Pancreas (tissue), 10 donors: ENCODE measurements at regions not wholly inside any gene's neighbourhood (a gene's known extent, or its start where the extent isn't known, plus 50 kb on each side); places are given as distances from the start of the nearest gene placed in this dataset.
"Not testable (repeated sequence)": the region's sequence is repeated elsewhere in the genome, so short reads cannot be mapped to it uniquely, and the experiment has no call there.

Source experiments
- ATAC-seq, 4 donors: fragments of 200-7000 bp; cut with Tn5 transposase; one replicate each; pipeline versions ENCODE4 v1.8.0 to v1.9.1; 2020; ENCODE audit warnings: mild to moderate bottlenecking in 4 of 4, moderate library complexity in 4 of 4
- DNase-seq, 6 donors: peaks; one replicate each; pipeline ENCODE4 v3.0.0-alpha.2; 2020
- FAIRE-seq: peaks from 2 replicates; lab custom pipeline; 2012; peaks lifted over from hg19 to GRCh38; lab: Jason Lieb, UNC
- H3K27ac ChIP-seq, 4 donors: fragments of 200-600 bp; sonication (generic); 1 replicate in 3 of 4; 2 replicates in 1 of 4; pipeline versions ENCODE4 v1.5.0 to v1.8.0; 2020
- H3K27me3 ChIP-seq, 4 donors: fragments of 200-600 bp; one replicate each; pipeline ENCODE4 v1.8.0; 2021
- H3K36me3 ChIP-seq, 3 donors: fragments of 200-600 bp; sonication (generic) in 1 of 3; one replicate each; pipeline versions ENCODE4 v1.5.0 to v1.8.0; 2020 to 2021
- H3K4me1 ChIP-seq, 3 donors: fragments of 200-600 bp; one replicate each; pipeline ENCODE4 v1.8.0; 2021
- H3K4me3 ChIP-seq, 4 donors: fragments of 200-600 bp; sonication (generic) in 2 of 4; one replicate each; pipeline versions ENCODE4 v1.5.0 to v1.8.0; 2020 to 2021
- H3K9me3 ChIP-seq, 4 donors: fragments of 200-600 bp; one replicate each; pipeline ENCODE4 v1.8.0; 2021
- CTCF ChIP-seq, 4 donors: fragments of 200-600 bp; sonication (generic) in 3 of 4; IDR thresholded peaks; one replicate each; pipeline versions ENCODE4 v1.5.0 to v1.8.0; 2021; ENCODE audit warnings: antibody characterized with exemption in 4 of 4
- WGBS, 2 donors: extraction: QIAGEN DNeasy Blood & Tissue Kit; methylation state at CpG; one replicate each; pipeline ENCODE4 v1.1.7; 2013; 5-methylcytosine and 5-hydroxymethylcytosine counted together
- intact Hi-C, 3 donors: fragments of 100-400 bp; cut with DNase I; formaldehyde crosslinking; loops; one replicate each; pipeline versions ENCODE4 v1.11.1 to v1.14.2; 2022
- donor health status: healthy with polysubstance abuse.
- donor health status: DM: no; HTN: no; CAD: no; lungs with moderate emphysema.
- donor health status: DM: no; HTN: no; CAD: no.
- donor health status: control.
- donor health status: control.
- donor health status: Bipolar disorder and iron deficiency.
- donor health status: DM: yes; HTN: yes; CAD: no.
- donor health status: DM: no; HTN: no; CAD: no.
- donor health status: DM: no; HTN: no; CAD: no.
- donor health status: DM: yes; HTN: yes; CAD: no.

GRCh38 chr13:44869167-44869566, 120.1 kb downstream of the NUFIP1 start:
- no peak for FAIRE-seq
- ATAC-seq = no peak
- Histone ChIP-seq H3K27me3 (no peaks in the 10 kb centered on the region), H3K9me3 (no peaks in the 10 kb centered on the region), H3K4me1 (peaks cover 6 to 36% (median 22%) of the 10 kb centered on the region in 3 donors), H3K27ac (no peak overlapping the region), H3K36me3 (no peaks in the 10 kb centered on the region), H3K4me3 (no peak overlapping the region)
- no peak for TF ChIP-seq CTCF (IDR thresholded peaks at IDR 0.05)
- intact Hi-C loops = no loop called here
- DNase-seq = no peak
- 62 to 77% methylated on average over 7 of the region's 7 CpGs for WGBS, 2 donors

- no peak for DNase-seq
- no peak overlapping the region for H3K27ac ChIP-seq
- intact Hi-C loops = no loop called here
- H3K9me3 ChIP-seq = no peaks in the 10 kb centered on the region
- no peak for TF ChIP-seq CTCF (IDR thresholded peaks at IDR 0.05)
- peaks cover 6 to 30% (median 17%) of the 10 kb centered on the region in 3 donors for H3K4me1 ChIP-seq
- no peak overlapping the region for H3K4me3 ChIP-seq
- ATAC-seq = no peak
- WGBS, 2 donors = 92 to 95% methylated on average over 3 of the region's 3 CpGs
- H3K27me3 ChIP-seq = no peaks in the 10 kb centered on the region
- no peak for FAIRE-seq
- no peaks in the 10 kb centered on the region for H3K36me3 ChIP-seq
These were observed 120.9 kb downstream of the NUFIP1 start for GRCh38 chr13:44868397-44868796.

- DNase-seq = no peak
- intact Hi-C loops = no loop called here
- H3K4me3 ChIP-seq = no peak overlapping the region
- no peak for ATAC-seq
- no peak for FAIRE-seq
- no peak overlapping the region for H3K27ac ChIP-seq
- H3K9me3 ChIP-seq = no peaks in the 10 kb centered on the region
- no peaks in the 10 kb centered on the region for H3K36me3 ChIP-seq
- H3K4me1 ChIP-seq = peaks cover 6 to 28% (median 13%) of the 10 kb centered on the region in 3 donors
- TF ChIP-seq CTCF (IDR thresholded peaks at IDR 0.05) = no peak
- no peaks in the 10 kb centered on the region for H3K27me3 ChIP-seq
- 82% methylated on average over 9 of the region's 9 CpGs for WGBS, 2 donors
These were observed 121.4 kb downstream of the NUFIP1 start for GRCh38 chr13:44867825-44868224.

GRCh38 chr13:44866411-44866911, 122.8 kb downstream of the NUFIP1 start:
- TF ChIP-seq CTCF (IDR thresholded peaks at IDR 0.05) = no peak
- Histone ChIP-seq H3K27ac (no peak overlapping the region), H3K36me3 (no peaks in the 10 kb centered on the region), H3K27me3 (no peaks in the 10 kb centered on the region), H3K4me1 (peaks cover 6 to 22% (median 10%) of the 10 kb centered on the region in 3 donors), H3K4me3 (no peak overlapping the region), H3K9me3 (no peaks in the 10 kb centered on the region)
- WGBS, 2 donors = 90 to 92% methylated on average over 4 of the region's 4 CpGs
- no peak for ATAC-seq
- intact Hi-C loops = no loop called here
- DNase-seq = no peak
- no peak for FAIRE-seq

GRCh38 chr13:44865722-44866410, 123.4 kb downstream of the NUFIP1 start:
- H3K4me3 ChIP-seq = no peak overlapping the region
- no peaks in the 10 kb centered on the region for H3K36me3 ChIP-seq
- FAIRE-seq (no peak), ATAC-seq (no peak), DNase-seq (no peak)
- intact Hi-C loops = no loop called here
- WGBS, 2 donors = 86 to 89% methylated on average over 10 of the region's 10 CpGs
- H3K27ac ChIP-seq = no peak overlapping the region
- no peaks in the 10 kb centered on the region for H3K27me3 ChIP-seq
- H3K4me1 ChIP-seq = peaks cover under 1 to 16% (median 8%) of the 10 kb centered on the region in 3 donors
- TF ChIP-seq CTCF (IDR thresholded peaks at IDR 0.05) = no peak
- H3K9me3 ChIP-seq = no peaks in the 10 kb centered on the region

- intact Hi-C loops, H3K9me3 ChIP-seq, H3K36me3 ChIP-seq, H3K4me1 ChIP-seq, H3K4me3 ChIP-seq, DNase-seq, H3K27ac ChIP-seq, FAIRE-seq, H3K27me3 ChIP-seq, ATAC-seq: not testable (repeated sequence)
These were observed 125.6 kb downstream of the NUFIP1 start for GRCh38 chr13:44863641-44864040.
